ENCODE measurements at regions not wholly inside any gene's neighbourhood (a gene's known extent, or its start where the extent isn't known, plus 50 kb on each side); places are given as distances from the start of the nearest gene placed in this dataset.

- H3K27me3 ChIP-seq (ENCODE audit: insufficient read depth, low read length, poor library complexity, severe bottlenecking): no peaks in the 10 kb centered on the region
- peak; percentile 56 for TF ChIP-seq CTCF (conservative IDR thresholded peaks at IDR 0.05; ENCODE audit: low read length)
- no peak for TF ChIP-seq EZH2phosphoT487 (IDR thresholded peaks at IDR 0.05; ENCODE audit: borderline replicate concordance)
- no peak overlapping the region for H3K9ac ChIP-seq (ENCODE audit: low read depth, low read length, poor library complexity, severe bottlenecking)
- no peaks in the 10 kb centered on the region for H3K4me1 ChIP-seq (ENCODE audit: insufficient read depth, low read length, poor library complexity, severe bottlenecking)
- H3K9me3 ChIP-seq (ENCODE audit: insufficient read depth, low read depth, low read length): peaks cover 5% of the 10 kb centered on the region; the same call in 1 of the 2 replicates
- no peak overlapping the region for H2AFZ ChIP-seq (ENCODE audit: low read length)
- no peaks in the 10 kb centered on the region for H3F3A ChIP-seq (ENCODE audit: low read depth)
- H3K4me2 ChIP-seq (ENCODE audit: low read depth, low read length, poor library complexity, severe bottlenecking): no peak overlapping the region
- no peaks in the 10 kb centered on the region for H3K79me2 ChIP-seq (ENCODE audit: insufficient read depth, low read length)
- H4K20me1 ChIP-seq (ENCODE audit: insufficient read depth, low read length, poor library complexity, severe bottlenecking): no peaks in the 10 kb centered on the region
- H3K9me2 ChIP-seq (replicated peaks; ENCODE audit: low read depth, low read length): no peaks in the 10 kb centered on the region
- no peaks in the 10 kb centered on the region for H3K36me3 ChIP-seq (ENCODE audit: insufficient read depth, low read length)
- H3K4me3 ChIP-seq (ENCODE audit: low read length, poor library complexity, severe bottlenecking): no peak overlapping the region
These were observed 241.6 kb upstream of the CNTN6 start for GRCh38 chr3:851098-851790.

GRCh38 chr3:852033-852432, 240.8 kb upstream of the CNTN6 start:
- H3K4me1 ChIP-seq (ENCODE audit: insufficient read depth, low read length, poor library complexity, severe bottlenecking): no peaks in the 10 kb centered on the region
- H3F3A ChIP-seq (ENCODE audit: low read depth): no peaks in the 10 kb centered on the region
- H3K4me2 ChIP-seq (ENCODE audit: low read depth, low read length, poor library complexity, severe bottlenecking): no peak overlapping the region
- H2AFZ ChIP-seq (ENCODE audit: low read length): no peak overlapping the region
- H3K27me3 ChIP-seq (ENCODE audit: insufficient read depth, low read length, poor library complexity, severe bottlenecking): no peaks in the 10 kb centered on the region
- TF ChIP-seq EZH2phosphoT487 (IDR thresholded peaks at IDR 0.05; ENCODE audit: borderline replicate concordance) (no peak), CTCF (conservative IDR thresholded peaks at IDR 0.05; ENCODE audit: low read length) (peak; percentile 34; the same call in 1 of the 2 replicates)
- H3K4me3 ChIP-seq (ENCODE audit: low read length, poor library complexity, severe bottlenecking): no peak overlapping the region
- H3K79me2 ChIP-seq (ENCODE audit: insufficient read depth, low read length): no peaks in the 10 kb centered on the region
- no peaks in the 10 kb centered on the region for H3K36me3 ChIP-seq (ENCODE audit: insufficient read depth, low read length)
- H3K9ac ChIP-seq (ENCODE audit: low read depth, low read length, poor library complexity, severe bottlenecking): no peak overlapping the region
- no peaks in the 10 kb centered on the region for H4K20me1 ChIP-seq (ENCODE audit: insufficient read depth, low read length, poor library complexity, severe bottlenecking)
- no peaks in the 10 kb centered on the region for H3K9me2 ChIP-seq (replicated peaks; ENCODE audit: low read depth, low read length)
- peaks cover 5% of the 10 kb centered on the region; the same call in 1 of the 2 replicates for H3K9me3 ChIP-seq (ENCODE audit: insufficient read depth, low read depth, low read length)

DNA sequence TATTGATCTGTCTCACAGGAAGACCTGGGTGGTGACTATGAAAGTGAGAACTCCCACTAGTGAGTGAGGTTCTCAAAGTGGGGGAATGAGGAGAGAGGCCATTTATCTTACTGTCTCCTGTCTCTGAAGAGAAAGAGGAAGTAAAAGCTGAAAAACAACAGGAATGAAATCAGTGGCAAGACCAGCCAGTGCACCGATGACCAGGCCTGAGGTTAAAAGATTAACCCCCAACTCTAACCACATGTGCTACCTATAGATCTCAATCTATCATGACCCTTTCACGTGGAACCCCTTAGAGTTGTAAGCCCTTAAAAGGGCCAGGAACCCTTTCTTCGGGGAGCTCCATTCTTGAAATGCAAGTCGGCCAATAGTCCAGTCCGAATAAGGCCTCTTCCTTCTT, 239.3 kb upstream of the CNTN6 start:
- no peaks in the 10 kb centered on the region for H4K20me1 ChIP-seq (ENCODE audit: insufficient read depth, low read length, poor library complexity, severe bottlenecking)
- no peak overlapping the region for H2AFZ ChIP-seq (ENCODE audit: low read length)
- no peaks in the 10 kb centered on the region for H3K4me1 ChIP-seq (ENCODE audit: insufficient read depth, low read length, poor library complexity, severe bottlenecking)
- H3F3A ChIP-seq (ENCODE audit: low read depth): no peaks in the 10 kb centered on the region
- no peak overlapping the region for H3K9ac ChIP-seq (ENCODE audit: low read depth, low read length, poor library complexity, severe bottlenecking)
- H3K4me3 ChIP-seq (ENCODE audit: low read length, poor library complexity, severe bottlenecking): no peak overlapping the region
- H3K9me3 ChIP-seq (ENCODE audit: insufficient read depth, low read depth, low read length): no peaks in the 10 kb centered on the region
- H3K4me2 ChIP-seq (ENCODE audit: low read depth, low read length, poor library complexity, severe bottlenecking): no peak overlapping the region
- H3K79me2 ChIP-seq (ENCODE audit: insufficient read depth, low read length): no peaks in the 10 kb centered on the region
- H3K9me2 ChIP-seq (replicated peaks; ENCODE audit: low read depth, low read length): no peaks in the 10 kb centered on the region
- H3K27me3 ChIP-seq (ENCODE audit: insufficient read depth, low read length, poor library complexity, severe bottlenecking): no peaks in the 10 kb centered on the region
- no peaks in the 10 kb centered on the region for H3K36me3 ChIP-seq (ENCODE audit: insufficient read depth, low read length)
- TF ChIP-seq CTCF (conservative IDR thresholded peaks at IDR 0.05; ENCODE audit: low read length) (no peak), EZH2phosphoT487 (IDR thresholded peaks at IDR 0.05; ENCODE audit: borderline replicate concordance) (no peak)

Data from Loucy (cell line).